Panc1 (cell line): ENCODE measurements at regions not wholly inside any gene's neighbourhood (a gene's known extent, or its start where the extent isn't known, plus 50 kb on each side); places are given as distances from the start of the nearest gene placed in this dataset.

Source experiments
- ATAC-seq: fragments of 200-7000 bp; cut with Tn5 transposase; 2 replicates; pipeline ENCODE4 v1.9.1; 2020; ENCODE audit warnings: mild to moderate bottlenecking, moderate library complexity
- BruUV-seq: library from RNA; stranded (reverse); fragments of 400-500 nt; replicated peaks from 2 replicates; lab custom pipeline; 2021; lab: Mats Ljungman, UMichigan
- CTCF ChIA-PET: fragments of 300-600 bp; sonication (Branson Sonifier 250); formaldehyde crosslinking; loops from one replicate; lab custom pipeline; 2022; ENCODE audit warnings: antibody characterized with exemption; lab: Charles Lee
- POLR2A ChIA-PET: fragments of 300-600 bp; sonication (Branson Sonifier 250); formaldehyde crosslinking; loops from one replicate; lab custom pipeline; 2022; ENCODE audit warnings: antibody characterized with exemption; lab: Charles Lee
- DNase-seq: peaks from one replicate; pipeline ENCODE4 v3.0.0-alpha.2; 2010; ENCODE audit warnings: low read depth, low spot score
- H3K27ac ChIP-seq: 2 replicates; pipeline ENCODE4 v1.5.1; 2011; ENCODE audit warnings: mild to moderate bottlenecking, low read length, inconsistent platforms
- H3K27me3 ChIP-seq: fragments of 200-500 bp; sonication (Bioruptor generic); 2 replicates; pipeline ENCODE4 v1.6.0; 2014; ENCODE audit warnings: low read length, inconsistent platforms; ENCODE audit not compliant: control insufficient read depth, insufficient read depth
- H3K36me3 ChIP-seq: fragments of 200-500 bp; sonication (Bioruptor generic); 2 replicates; pipeline ENCODE4 v1.5.1; 2014; ENCODE audit warnings: inconsistent platforms, mild to moderate bottlenecking, low read length, moderate library complexity; ENCODE audit not compliant: control insufficient read depth, insufficient read depth
- H3K4me1 ChIP-seq: 2 replicates; pipeline ENCODE4 v1.5.1; 2011; ENCODE audit warnings: inconsistent platforms, mild to moderate bottlenecking, low read length, moderate library complexity; ENCODE audit not compliant: control insufficient read depth, insufficient read depth
- H3K4me3 ChIP-seq, 2 experiments: 2 replicates each; pipeline ENCODE4 v1.5.1; 2011 to 2012; ENCODE audit warnings: low read depth in 2 of 2, low read length in 2 of 2, mild to moderate bottlenecking in 2 of 2, inconsistent platforms in 1 of 2, moderate library complexity in 1 of 2
- H3K9me3 ChIP-seq: fragments of 200-500 bp; sonication (Bioruptor generic); 2 replicates; pipeline ENCODE4 v1.5.1; 2014; ENCODE audit warnings: low read depth, mild to moderate bottlenecking, inconsistent platforms, low read length, moderate library complexity; ENCODE audit not compliant: control insufficient read depth, insufficient read depth
- POLR2AphosphoS5 ChIP-seq: IDR thresholded peaks from 2 replicates; pipeline ENCODE4 v1.6.1; 2012; ENCODE audit warnings: mild to moderate bottlenecking, low read depth, low read length, moderate library complexity
- SIN3A ChIP-seq: IDR thresholded peaks from 2 replicates; pipeline ENCODE4 v1.6.1; 2012; ENCODE audit warnings: low read depth, mild to moderate bottlenecking, low read length, moderate library complexity, borderline replicate concordance; ENCODE audit not compliant: insufficient read depth
- TCF7L2 ChIP-seq: IDR thresholded peaks from 2 replicates; pipeline ENCODE4 v1.6.1; 2011; ENCODE audit warnings: mild to moderate bottlenecking, low read depth, low read length, inconsistent platforms
- in situ Hi-C: cut with HindIII; loops from 2 replicates; pipeline ENCODE4 v1.10.0; 2016; ENCODE audit warnings: low sequenced_read_pairs, low pct_unique_long_range_greater_than_20kb
- intact Hi-C: fragments of 100-400 bp; cut with micrococcal nuclease; formaldehyde crosslinking; loops from one replicate; pipeline ENCODE4 v1.10.0; 2022; ENCODE audit not compliant: unreplicated experiment
- TF ChIP-seq, protein P1 (sequence below): fragments of 450-650 bp; IDR thresholded peaks from 2 replicates; pipeline ENCODE4 v1.5.1; 2017; ENCODE audit warnings: mild to moderate bottlenecking
- TF ChIP-seq, protein P2 (sequence below), 2 experiments: IDR thresholded peaks; 2 replicates each; pipeline ENCODE4 v1.6.1; 2011 to 2012; ENCODE audit warnings: low read depth in 2 of 2, control low read depth in 1 of 2, low read length in 1 of 2, mild to moderate bottlenecking in 1 of 2, moderate library complexity in 1 of 2; ENCODE audit not compliant: insufficient read depth in 1 of 2

DNA sequence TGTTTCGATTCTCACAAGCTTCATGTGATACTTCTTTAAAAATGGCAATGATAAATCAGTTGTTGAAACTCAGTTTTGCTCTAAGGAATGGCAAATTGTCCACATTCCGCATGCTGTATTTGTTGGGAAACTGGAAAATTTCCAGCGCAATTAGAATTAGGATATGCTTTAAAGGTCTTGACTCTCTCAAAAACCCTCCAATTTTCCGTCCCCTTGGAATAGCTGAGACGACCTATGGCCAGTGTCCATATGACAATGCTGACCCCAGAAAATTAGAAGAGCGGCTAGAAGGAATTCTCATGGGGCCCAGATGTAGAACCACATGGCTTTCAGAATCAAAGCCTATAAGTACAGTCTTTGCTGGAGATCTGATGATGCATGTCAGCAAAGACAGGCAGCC is 170.8 kb downstream of the TMEM18 start:
- POLR2A ChIA-PET, result no interaction called here
- H3K27me3 ChIP-seq, result peaks cover 9% of the 10 kb centered on the region; the same call in 1 of the 2 replicates
- no peaks in the 10 kb centered on the region for H3K36me3 ChIP-seq
- CTCF ChIA-PET, result no interaction called here
- TF ChIP-seq SIN3A (no peak), POLR2AphosphoS5 (no peak), TCF7L2 (no peak)
- TF ChIP-seq, protein P1, sequence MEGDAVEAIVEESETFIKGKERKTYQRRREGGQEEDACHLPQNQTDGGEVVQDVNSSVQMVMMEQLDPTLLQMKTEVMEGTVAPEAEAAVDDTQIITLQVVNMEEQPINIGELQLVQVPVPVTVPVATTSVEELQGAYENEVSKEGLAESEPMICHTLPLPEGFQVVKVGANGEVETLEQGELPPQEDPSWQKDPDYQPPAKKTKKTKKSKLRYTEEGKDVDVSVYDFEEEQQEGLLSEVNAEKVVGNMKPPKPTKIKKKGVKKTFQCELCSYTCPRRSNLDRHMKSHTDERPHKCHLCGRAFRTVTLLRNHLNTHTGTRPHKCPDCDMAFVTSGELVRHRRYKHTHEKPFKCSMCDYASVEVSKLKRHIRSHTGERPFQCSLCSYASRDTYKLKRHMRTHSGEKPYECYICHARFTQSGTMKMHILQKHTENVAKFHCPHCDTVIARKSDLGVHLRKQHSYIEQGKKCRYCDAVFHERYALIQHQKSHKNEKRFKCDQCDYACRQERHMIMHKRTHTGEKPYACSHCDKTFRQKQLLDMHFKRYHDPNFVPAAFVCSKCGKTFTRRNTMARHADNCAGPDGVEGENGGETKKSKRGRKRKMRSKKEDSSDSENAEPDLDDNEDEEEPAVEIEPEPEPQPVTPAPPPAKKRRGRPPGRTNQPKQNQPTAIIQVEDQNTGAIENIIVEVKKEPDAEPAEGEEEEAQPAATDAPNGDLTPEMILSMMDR, result no peak
- TF ChIP-seq, protein P2, sequence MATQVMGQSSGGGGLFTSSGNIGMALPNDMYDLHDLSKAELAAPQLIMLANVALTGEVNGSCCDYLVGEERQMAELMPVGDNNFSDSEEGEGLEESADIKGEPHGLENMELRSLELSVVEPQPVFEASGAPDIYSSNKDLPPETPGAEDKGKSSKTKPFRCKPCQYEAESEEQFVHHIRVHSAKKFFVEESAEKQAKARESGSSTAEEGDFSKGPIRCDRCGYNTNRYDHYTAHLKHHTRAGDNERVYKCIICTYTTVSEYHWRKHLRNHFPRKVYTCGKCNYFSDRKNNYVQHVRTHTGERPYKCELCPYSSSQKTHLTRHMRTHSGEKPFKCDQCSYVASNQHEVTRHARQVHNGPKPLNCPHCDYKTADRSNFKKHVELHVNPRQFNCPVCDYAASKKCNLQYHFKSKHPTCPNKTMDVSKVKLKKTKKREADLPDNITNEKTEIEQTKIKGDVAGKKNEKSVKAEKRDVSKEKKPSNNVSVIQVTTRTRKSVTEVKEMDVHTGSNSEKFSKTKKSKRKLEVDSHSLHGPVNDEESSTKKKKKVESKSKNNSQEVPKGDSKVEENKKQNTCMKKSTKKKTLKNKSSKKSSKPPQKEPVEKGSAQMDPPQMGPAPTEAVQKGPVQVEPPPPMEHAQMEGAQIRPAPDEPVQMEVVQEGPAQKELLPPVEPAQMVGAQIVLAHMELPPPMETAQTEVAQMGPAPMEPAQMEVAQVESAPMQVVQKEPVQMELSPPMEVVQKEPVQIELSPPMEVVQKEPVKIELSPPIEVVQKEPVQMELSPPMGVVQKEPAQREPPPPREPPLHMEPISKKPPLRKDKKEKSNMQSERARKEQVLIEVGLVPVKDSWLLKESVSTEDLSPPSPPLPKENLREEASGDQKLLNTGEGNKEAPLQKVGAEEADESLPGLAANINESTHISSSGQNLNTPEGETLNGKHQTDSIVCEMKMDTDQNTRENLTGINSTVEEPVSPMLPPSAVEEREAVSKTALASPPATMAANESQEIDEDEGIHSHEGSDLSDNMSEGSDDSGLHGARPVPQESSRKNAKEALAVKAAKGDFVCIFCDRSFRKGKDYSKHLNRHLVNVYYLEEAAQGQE (IDR thresholded peaks at IDR 0.05; ENCODE audit: insufficient read depth in 1 of 2, low read depth in 2 of 2, low read length in 1 of 2), result no peak
- no peak overlapping the region for H3K27ac ChIP-seq
- no peak for ATAC-seq
- BruUV-seq, result no TSS peak
- H3K9me3 ChIP-seq, result no peaks in the 10 kb centered on the region
- H3K4me3 ChIP-seq, result no peak overlapping the region
- DNase-seq, result no peak
- in situ Hi-C loops, result no loop called here
- H3K4me1 ChIP-seq, result no peaks in the 10 kb centered on the region
- intact Hi-C loops, result no loop called here

DNA sequence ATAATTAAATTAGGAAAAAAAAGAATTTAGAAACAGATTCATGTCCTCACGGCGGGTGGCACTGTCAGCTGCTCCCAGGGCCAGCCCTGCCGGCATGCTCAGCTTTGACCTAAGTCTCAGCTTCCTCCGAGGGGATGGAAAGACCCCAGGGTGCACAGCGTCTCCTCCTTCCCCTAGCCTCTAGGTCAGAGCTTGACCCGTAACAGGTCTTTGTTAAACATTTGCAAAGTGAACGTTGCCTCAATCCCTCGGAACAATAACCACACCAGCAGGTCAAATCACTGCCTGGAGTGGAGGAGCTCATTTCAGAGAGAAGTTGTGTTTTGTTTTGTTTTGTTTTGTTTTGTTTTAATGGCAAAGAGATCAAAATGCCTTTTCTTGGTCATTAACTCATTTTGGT is 171.3 kb downstream of the TMEM18 start:
- peaks cover 9% of the 10 kb centered on the region; the same call in 1 of the 2 replicates for H3K27me3 ChIP-seq
- H3K27ac ChIP-seq, result no peak overlapping the region
- H3K4me1 ChIP-seq, result no peaks in the 10 kb centered on the region
- POLR2A ChIA-PET, result no interaction called here
- CTCF ChIA-PET, result no interaction called here
- no peak for DNase-seq
- H3K4me3 ChIP-seq, result no peak overlapping the region
- in situ Hi-C loops (no loop called here), intact Hi-C loops (no loop called here)
- no peaks in the 10 kb centered on the region for H3K9me3 ChIP-seq
- TF ChIP-seq, protein P1, result no peak
- TF ChIP-seq POLR2AphosphoS5 (no peak), TCF7L2 (no peak), SIN3A (no peak)
- TF ChIP-seq, protein P2 (IDR thresholded peaks at IDR 0.05; ENCODE audit: insufficient read depth in 1 of 2, low read depth in 2 of 2, low read length in 1 of 2), result no peak
- H3K36me3 ChIP-seq, result no peaks in the 10 kb centered on the region
- ATAC-seq, result no peak
- BruUV-seq, result no TSS peak
